ENCODE measurements at regions not wholly inside any gene's neighbourhood (a gene's known extent, or its start where the extent isn't known, plus 50 kb on each side); places are given as distances from the start of the nearest gene placed in this dataset.

- Histone ChIP-seq H3K4me3 (no peak overlapping the region), H3K27ac (no peak overlapping the region)
- TF ChIP-seq, protein P1, sequence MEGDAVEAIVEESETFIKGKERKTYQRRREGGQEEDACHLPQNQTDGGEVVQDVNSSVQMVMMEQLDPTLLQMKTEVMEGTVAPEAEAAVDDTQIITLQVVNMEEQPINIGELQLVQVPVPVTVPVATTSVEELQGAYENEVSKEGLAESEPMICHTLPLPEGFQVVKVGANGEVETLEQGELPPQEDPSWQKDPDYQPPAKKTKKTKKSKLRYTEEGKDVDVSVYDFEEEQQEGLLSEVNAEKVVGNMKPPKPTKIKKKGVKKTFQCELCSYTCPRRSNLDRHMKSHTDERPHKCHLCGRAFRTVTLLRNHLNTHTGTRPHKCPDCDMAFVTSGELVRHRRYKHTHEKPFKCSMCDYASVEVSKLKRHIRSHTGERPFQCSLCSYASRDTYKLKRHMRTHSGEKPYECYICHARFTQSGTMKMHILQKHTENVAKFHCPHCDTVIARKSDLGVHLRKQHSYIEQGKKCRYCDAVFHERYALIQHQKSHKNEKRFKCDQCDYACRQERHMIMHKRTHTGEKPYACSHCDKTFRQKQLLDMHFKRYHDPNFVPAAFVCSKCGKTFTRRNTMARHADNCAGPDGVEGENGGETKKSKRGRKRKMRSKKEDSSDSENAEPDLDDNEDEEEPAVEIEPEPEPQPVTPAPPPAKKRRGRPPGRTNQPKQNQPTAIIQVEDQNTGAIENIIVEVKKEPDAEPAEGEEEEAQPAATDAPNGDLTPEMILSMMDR (IDR thresholded peaks at IDR 0.05), result no peak
- DNase-seq (ENCODE audit: low spot score), result peak; percentile 59
Observed at GRCh38 chr1:47675047-47675675, 237.3 kb downstream of the FOXD2 start.

DNA sequence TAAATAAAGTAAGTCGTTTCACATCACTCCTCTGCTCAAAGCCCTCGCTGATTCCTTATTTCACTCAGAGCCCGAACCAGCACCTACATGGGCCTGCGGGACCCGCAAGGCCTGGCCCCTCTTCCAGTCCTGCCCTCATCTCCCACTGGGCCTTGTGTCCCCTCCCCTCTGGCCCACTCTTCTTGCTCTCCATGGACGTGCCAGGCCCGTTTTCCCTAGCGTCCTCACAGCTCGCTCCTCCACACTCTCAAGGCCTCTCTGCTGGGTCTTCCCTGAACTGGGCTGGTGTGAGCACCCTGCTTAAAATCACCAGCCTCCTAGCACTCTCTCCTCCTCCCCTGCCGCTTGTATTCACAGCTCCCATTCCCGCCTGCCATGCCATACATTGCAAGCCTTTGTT, 237.9 kb downstream of the FOXD2 start:
- no peak overlapping the region for H3K27ac ChIP-seq
- TF ChIP-seq, protein P1 (IDR thresholded peaks at IDR 0.05), result no peak
- DNase-seq (ENCODE audit: low spot score), result peak; percentile 50
- no peak overlapping the region for H3K4me3 ChIP-seq

- Histone ChIP-seq H3K4me3 (no peak overlapping the region), H3K27ac (no peak overlapping the region)
- TF ChIP-seq, protein P1 (IDR thresholded peaks at IDR 0.05), result no peak
- peak; percentile 12 for DNase-seq (ENCODE audit: low spot score)
Observed at GRCh38 chr1:47676311-47677054, 238.6 kb downstream of the FOXD2 start.

DNA sequence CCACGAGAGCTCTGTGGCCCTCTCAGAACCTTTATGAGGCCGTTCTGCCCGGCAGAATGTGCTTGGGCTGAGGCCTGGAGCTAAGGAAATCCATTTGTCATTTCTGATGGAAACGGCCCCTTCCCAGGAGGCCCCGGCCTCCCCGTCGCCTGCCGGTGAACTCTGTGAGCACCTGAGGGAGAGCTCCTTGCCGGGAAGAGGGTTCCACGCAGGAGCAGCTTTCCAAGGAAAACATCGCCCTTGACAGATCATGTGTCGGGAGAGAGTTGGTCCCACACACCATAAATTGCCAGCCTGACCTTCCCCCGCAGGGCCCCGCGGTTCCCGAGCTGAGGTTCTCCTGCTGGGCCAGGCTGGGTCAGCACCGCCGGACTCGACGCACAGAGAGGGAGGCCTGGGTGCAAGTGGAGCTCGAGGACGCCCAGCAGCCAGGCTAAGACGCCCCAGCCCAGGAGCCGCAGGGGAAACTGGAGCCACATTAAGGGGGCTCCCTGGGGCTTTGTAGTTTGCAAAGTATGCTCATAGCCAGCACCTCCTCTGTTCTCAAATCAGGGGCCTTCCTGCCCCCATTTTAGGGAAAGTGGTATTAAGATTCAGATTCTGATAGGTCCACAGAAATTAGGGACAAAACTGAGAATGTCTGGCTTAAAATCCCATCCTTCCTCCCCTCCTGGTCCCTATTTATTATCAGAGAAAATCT, 239.5 kb downstream of the FOXD2 start:
- H3K4me3 ChIP-seq, result no peak overlapping the region
- TF ChIP-seq, protein P1 (IDR thresholded peaks at IDR 0.05), result no peak
- peak; percentile 64 for DNase-seq (ENCODE audit: low spot score)
- H3K27ac ChIP-seq, result no peak overlapping the region

- H3K4me3 ChIP-seq, result no peak overlapping the region
- TF ChIP-seq, protein P1 (IDR thresholded peaks at IDR 0.05), result no peak
- H3K27ac ChIP-seq, result no peak overlapping the region
- DNase-seq (ENCODE audit: low spot score), result peak; percentile 31
Observed at GRCh38 chr1:47678464-47678980, 240.7 kb downstream of the FOXD2 start.

- peak; percentile 71 for DNase-seq (ENCODE audit: low spot score)
- Histone ChIP-seq H3K4me3 (no peak overlapping the region), H3K27ac (peak overlapping the region in 1 of 2 donors; percentile 71)
- TF ChIP-seq, protein P1 (IDR thresholded peaks at IDR 0.05), result no peak
Observed at GRCh38 chr1:47679301-47679791, 241.5 kb downstream of the FOXD2 start.

Measured in coronary artery (tissue), 2 donors.